NCI-H1930 (cell line): ENCODE measurements at regions not wholly inside any gene's neighbourhood (a gene's known extent, or its start where the extent isn't known, plus 50 kb on each side); places are given as distances from the start of the nearest gene placed in this dataset.

Experiments
- DNase-seq, 2 experiments: peaks; one replicate each; lab custom pipeline; 2025; lab: John Stamatoyannopoulos, UW

- DNase-seq: no peak
These were observed 136.8 kb upstream of the BTBD3 start for GRCh38 chr20:11780765-11781369.

GRCh38 chr20:11783102-11783850, 134.4 kb upstream of the BTBD3 start:
- no peak for DNase-seq

DNA sequence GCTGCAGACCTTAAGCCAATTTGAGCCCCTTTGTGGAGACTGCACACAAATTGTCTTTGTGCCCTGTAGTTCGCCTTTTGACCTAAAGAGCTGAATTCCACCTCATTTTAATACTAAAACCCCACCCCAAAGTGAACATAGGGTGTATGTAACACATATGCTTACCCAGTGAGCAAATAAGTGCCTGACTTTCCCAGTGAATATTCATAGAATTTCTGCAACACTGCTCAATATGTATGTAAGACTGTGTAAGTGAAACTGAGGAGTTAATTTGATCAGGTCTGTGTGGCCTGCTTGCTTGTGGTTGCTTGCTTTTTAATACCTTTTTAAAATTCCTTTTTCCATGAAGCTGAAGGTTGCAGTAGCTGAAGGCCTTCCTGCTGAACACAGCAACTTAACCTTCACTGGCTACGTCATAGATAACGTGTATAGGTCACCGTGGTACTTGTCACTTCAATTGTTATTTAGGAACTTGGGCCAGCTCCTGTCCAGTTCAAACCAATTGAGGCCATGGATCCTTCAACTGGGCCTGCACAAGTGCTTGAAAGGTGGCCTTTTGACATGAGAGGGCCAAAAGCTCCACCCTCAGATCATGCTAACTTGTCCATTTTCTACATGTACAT, 131.7 kb upstream of the BTBD3 start:
- DNase-seq: no peak

GRCh38 chr20:11790046-11790445, 127.6 kb upstream of the BTBD3 start:
- no peak for DNase-seq

- no peak for DNase-seq
These were observed 126.4 kb upstream of the BTBD3 start for GRCh38 chr20:11791316-11791715.

- no peak for DNase-seq
These were observed 125.7 kb upstream of the BTBD3 start for GRCh38 chr20:11791835-11792567.

GRCh38 chr20:11792568-11792953, 125.1 kb upstream of the BTBD3 start:
- no peak for DNase-seq

DNA sequence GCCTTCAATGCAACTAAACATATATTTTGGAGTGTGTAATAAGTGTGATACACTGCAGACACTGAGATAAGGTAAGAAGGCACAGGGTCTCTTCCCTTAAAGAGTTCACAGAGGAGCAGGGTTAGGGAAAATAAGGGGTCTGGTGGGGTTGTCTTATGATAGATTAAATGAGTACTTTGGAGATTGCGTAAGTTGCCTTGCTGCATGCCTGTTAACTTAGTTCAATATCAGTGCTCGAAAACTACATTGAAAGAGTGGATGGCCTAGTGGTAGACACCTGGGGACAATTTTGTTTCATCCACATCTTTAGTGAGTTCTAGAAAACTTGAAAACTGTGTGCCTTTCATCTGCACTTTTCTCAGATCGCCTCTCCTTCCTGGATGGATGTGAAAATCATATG, 123.2 kb upstream of the BTBD3 start:
- DNase-seq: no peak

- no peak for DNase-seq
These were observed 122.5 kb upstream of the BTBD3 start for GRCh38 chr20:11795071-11795615.

- no peak for DNase-seq
These were observed 121.7 kb upstream of the BTBD3 start for GRCh38 chr20:11796026-11796425.

DNA sequence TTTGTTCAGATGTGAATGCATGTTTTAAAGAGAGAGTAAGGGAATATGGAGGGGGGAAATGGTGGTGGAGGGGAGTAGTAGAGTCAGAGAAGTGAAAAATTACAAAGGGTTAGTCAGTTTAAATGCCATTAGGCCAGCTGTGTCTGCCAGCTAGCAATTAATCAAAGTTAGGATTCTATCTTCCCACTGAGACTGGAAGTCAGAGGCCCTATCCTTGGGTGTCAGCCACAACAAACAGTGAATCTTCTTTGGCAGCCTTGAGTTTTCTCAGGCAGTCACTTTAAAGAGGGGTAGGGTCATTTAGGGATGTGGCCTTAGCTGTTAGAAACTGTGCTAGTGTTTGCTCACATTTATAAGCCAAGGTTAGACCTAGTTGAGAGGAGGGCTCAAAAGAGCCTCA, 120.5 kb upstream of the BTBD3 start:
- no peak for DNase-seq

GRCh38 chr20:11799281-11799684, 118.4 kb upstream of the BTBD3 start:
- DNase-seq: no peak

DNA sequence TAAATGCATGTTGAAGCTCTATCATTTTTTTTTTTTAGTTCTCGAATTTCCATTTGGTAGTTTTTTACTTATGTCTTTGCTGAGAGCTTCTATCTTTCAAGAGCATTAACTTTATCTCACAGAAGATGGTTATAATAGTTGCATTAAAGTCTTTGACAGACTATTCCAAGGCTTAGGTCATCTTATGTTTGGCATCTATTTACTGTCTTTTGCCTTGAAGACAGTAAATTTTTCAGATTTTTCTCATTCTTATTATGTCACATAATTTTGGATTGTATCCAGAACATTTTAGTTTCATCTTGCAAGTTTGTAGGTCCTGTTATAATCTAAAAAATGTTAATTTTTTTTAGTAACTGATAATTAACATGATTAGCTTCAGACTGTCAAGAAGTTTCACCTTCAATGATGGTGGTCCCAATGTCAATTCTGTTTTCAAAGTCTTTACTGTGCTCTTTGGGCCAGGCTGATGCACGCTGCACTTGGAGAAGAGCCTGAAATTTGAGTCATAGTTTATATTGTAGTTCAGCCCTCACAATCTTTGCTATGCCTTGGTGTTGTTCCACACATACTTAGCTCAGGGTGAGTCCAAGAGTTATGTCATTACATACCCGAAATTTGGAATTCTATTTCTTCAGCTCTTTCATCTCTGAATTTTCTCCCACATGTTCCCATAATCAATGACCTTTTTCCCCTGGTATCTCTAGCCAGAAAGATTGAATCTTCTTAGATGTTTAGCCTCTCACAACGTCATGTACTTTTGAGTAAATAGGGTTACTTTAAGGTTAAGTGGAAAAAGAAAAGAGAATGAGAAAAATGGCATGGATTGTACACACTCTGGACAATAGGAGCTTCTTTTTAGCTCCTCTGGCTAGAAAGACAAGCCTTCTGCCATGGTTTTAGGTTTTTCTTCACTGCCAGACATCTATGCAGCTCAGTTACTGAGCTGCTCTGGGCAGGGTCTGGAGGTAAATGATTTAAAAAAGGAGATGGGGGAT, 110.3 kb upstream of the BTBD3 start:
- no peak for DNase-seq

DNA sequence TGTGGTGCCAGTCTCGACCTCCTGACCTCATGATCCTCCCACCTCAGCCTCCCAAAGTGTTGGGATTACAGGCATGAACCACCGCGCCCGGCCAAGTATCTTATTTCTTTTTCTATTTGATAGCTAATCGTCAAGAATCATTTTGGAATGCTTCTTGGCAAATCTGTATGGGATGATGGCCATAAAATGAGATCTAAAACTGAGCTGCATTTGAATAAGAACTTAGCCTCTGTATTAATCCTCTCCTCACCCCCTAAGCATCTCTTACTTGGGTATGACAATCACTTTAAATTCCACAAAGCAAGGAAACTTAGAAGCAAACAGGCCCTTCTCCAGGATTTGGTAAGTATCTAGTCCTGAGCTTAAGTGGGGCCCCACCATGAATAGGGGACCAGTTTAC, 108.9 kb upstream of the BTBD3 start:
- DNase-seq: no peak

- no peak for DNase-seq
These were observed 107.2 kb upstream of the BTBD3 start for GRCh38 chr20:11810311-11811083.

DNA sequence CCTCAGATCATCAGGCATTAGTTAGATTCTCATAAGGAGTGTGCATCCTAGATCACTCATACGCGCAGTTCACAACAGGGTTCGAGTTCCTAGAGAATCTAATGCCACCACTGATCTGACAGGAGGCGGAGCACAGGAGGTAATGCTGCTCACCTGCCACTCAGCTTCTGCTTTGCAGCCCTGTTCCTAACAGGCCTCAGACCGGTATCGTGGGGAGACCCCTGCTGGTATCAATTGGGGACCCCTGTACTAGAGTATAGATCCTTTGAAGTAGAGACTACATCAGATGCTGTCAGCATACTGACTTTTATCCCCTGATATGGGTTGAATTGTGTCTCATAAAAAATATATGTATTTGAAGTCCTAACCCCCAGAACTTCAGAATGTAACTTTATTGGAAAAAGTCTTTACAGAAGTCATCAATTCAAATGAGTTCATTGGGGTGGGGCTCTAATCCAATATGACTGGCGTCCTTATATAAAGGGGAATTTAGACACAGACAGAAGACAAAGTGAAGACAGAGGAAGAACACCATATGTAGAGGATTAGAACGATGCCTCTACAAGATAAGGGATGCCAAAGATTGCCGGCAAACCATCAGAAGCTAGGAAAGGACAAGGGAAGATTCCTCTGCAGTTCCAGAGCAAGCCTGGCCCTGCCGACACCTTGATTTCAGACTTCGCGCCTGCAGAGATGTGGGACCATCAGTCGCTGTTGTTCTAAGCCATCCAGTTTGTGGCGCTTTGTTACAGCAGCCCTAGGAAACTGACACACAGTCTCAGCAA, 104.4 kb upstream of the BTBD3 start:
- no peak for DNase-seq

- no peak for DNase-seq
These were observed 103.4 kb upstream of the BTBD3 start for GRCh38 chr20:11814267-11814666.

DNA sequence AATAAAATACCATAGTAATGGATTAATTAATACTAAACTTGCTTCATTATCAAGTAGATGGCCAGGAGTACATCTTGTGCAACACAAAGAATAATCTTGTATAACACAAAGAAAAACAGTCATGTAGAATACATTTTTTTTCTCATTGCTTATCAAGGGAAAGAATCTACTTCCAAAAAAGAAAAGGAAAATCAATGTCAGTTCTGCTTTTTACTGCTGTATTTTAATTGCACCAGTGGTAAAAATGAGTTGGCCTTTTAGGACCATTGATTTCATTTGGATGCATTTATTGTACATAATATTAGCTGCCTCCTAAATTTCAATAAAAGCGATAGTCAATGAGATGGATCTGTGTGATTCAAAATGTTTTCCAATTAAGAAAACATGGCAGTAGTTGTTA, 96.9 kb upstream of the BTBD3 start:
- DNase-seq: no peak

DNA sequence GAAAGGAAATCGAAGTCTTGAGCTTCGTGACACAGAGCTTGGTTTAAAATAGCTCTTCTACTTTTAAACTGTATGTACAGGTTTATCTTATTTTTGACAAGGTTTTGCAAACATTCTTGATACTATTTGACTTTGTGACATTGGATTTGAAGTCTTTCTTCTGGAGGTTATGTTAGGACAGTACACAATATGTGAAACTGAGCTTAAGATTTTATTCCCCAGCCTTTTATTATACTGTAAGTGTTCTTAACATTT, 95.2 kb upstream of the BTBD3 start:
- no peak for DNase-seq

- DNase-seq: no peak
These were observed 91.4 kb upstream of the BTBD3 start for GRCh38 chr20:11826334-11826733.
